ENCODE measurements at regions not wholly inside any gene's neighbourhood (a gene's known extent, or its start where the extent isn't known, plus 50 kb on each side); places are given as distances from the start of the nearest gene placed in this dataset.

- TF ChIP-seq CTCF (IDR thresholded peaks at IDR 0.05), result no peak
- TF ChIP-seq POLR2A (IDR thresholded peaks at IDR 0.05), result no peak
Observed at GRCh38 chr13:109971006-109971405, 184.6 kb upstream of the IRS2 start.
